ENCODE measurements at regions not wholly inside any gene's neighbourhood (a gene's known extent, or its start where the extent isn't known, plus 50 kb on each side); places are given as distances from the start of the nearest gene placed in this dataset.
A peak's percentile ranks its signal among the peaks of the same experiment; 100 is the strongest.

GRCh38 chr5:40240111-40240510 lies 439.6 kb upstream of the PTGER4 start:
- no peak overlapping the region for H3K4me3 ChIP-seq (ENCODE audit: low read depth, low read length)
- DNase-seq (ENCODE audit: low read depth): no peak
- in situ Hi-C loops (cut with HindIII; ENCODE audit: low sequenced_read_pairs): no loop called here
- TF ChIP-seq CTCF (IDR thresholded peaks at IDR 0.05; ENCODE audit: low read depth, low read length, missing control alignments): no peak

- no peak overlapping the region for H3K4me3 ChIP-seq (ENCODE audit: low read depth, low read length)
- in situ Hi-C loops (cut with HindIII; ENCODE audit: low sequenced_read_pairs): no loop called here
- DNase-seq (ENCODE audit: low read depth): no peak
- no peak for TF ChIP-seq CTCF (IDR thresholded peaks at IDR 0.05; ENCODE audit: low read depth, low read length, missing control alignments)
Observed at GRCh38 chr5:40238066-40238745, 441.5 kb upstream of the PTGER4 start.

- TF ChIP-seq CTCF (IDR thresholded peaks at IDR 0.05; ENCODE audit: low read depth, low read length, missing control alignments): no peak
- DNase-seq (ENCODE audit: low read depth): no peak
- in situ Hi-C loops (cut with HindIII; ENCODE audit: low sequenced_read_pairs): no loop called here
- no peak overlapping the region for H3K4me3 ChIP-seq (ENCODE audit: low read depth, low read length)
Observed at GRCh38 chr5:40235471-40236400, 444.0 kb upstream of the PTGER4 start.

- TF ChIP-seq CTCF (IDR thresholded peaks at IDR 0.05; ENCODE audit: low read depth, low read length, missing control alignments): no peak
- peak; percentile 35 for DNase-seq (ENCODE audit: low read depth)
- in situ Hi-C loops (cut with HindIII; ENCODE audit: low sequenced_read_pairs): no loop called here
- H3K4me3 ChIP-seq (ENCODE audit: low read depth, low read length): no peak overlapping the region
Observed at GRCh38 chr5:40233268-40233667, 446.4 kb upstream of the PTGER4 start.

GRCh38 chr5:40227931-40228330 lies 451.8 kb upstream of the PTGER4 start:
- no peak for TF ChIP-seq CTCF (IDR thresholded peaks at IDR 0.05; ENCODE audit: low read depth, low read length, missing control alignments)
- no peak for DNase-seq (ENCODE audit: low read depth)
- in situ Hi-C loops (cut with HindIII; ENCODE audit: low sequenced_read_pairs): no loop called here
- H3K4me3 ChIP-seq (ENCODE audit: low read depth, low read length): no peak overlapping the region

GRCh38 chr5:40227366-40227765 lies 452.3 kb upstream of the PTGER4 start:
- H3K4me3 ChIP-seq (ENCODE audit: low read depth, low read length): no peak overlapping the region
- DNase-seq (ENCODE audit: low read depth): no peak
- TF ChIP-seq CTCF (IDR thresholded peaks at IDR 0.05; ENCODE audit: low read depth, low read length, missing control alignments): no peak
- in situ Hi-C loops (cut with HindIII; ENCODE audit: low sequenced_read_pairs): no loop called here

All from astrocyte of the cerebellum (primary cell).